ENCODE measurements at regions not wholly inside any gene's neighbourhood (a gene's known extent, or its start where the extent isn't known, plus 50 kb on each side); places are given as distances from the start of the nearest gene placed in this dataset.
"Not testable (repeated sequence)": the region's sequence is repeated elsewhere in the genome, so short reads cannot be mapped to it uniquely, and the experiment has no call there.

- no peak for FAIRE-seq
These were observed 277.1 kb upstream of the PRKX start for GRCh38 chrX:3990569-3990968.

GRCh38 chrX:3972104-3972858 is 258.8 kb upstream of the PRKX start:
- FAIRE-seq, result not testable (repeated sequence)

GRCh38 chrX:3968749-3969148 is 255.3 kb upstream of the PRKX start:
- no peak for FAIRE-seq

- FAIRE-seq, result no peak
These were observed 250.5 kb upstream of the PRKX start for GRCh38 chrX:3963980-3964379.

GRCh38 chrX:3962511-3963311 is 249.3 kb upstream of the PRKX start:
- FAIRE-seq, result peak; percentile 30

- FAIRE-seq, result no peak
These were observed 247.5 kb upstream of the PRKX start for GRCh38 chrX:3960952-3961351.

- FAIRE-seq, result no peak
These were observed 238.4 kb upstream of the PRKX start for GRCh38 chrX:3951859-3952258.

GRCh38 chrX:3950373-3950772 is 236.9 kb upstream of the PRKX start:
- FAIRE-seq, result no peak

GRCh38 chrX:3943965-3944364 is 230.5 kb upstream of the PRKX start:
- FAIRE-seq, result no peak

- peak; percentile 66 for FAIRE-seq
These were observed 226.7 kb upstream of the PRKX start for GRCh38 chrX:3940000-3940610.

GRCh38 chrX:3938587-3938986 is 225.1 kb upstream of the PRKX start:
- FAIRE-seq, result no peak

- not testable (repeated sequence) for FAIRE-seq
These were observed 221.7 kb upstream of the PRKX start for GRCh38 chrX:3935196-3935595.

- not testable (repeated sequence) for FAIRE-seq
These were observed 207.1 kb upstream of the PRKX start for GRCh38 chrX:3920424-3921017.

- not testable (repeated sequence) for FAIRE-seq
These were observed 206.4 kb upstream of the PRKX start for GRCh38 chrX:3919668-3920423.

- FAIRE-seq, result not testable (repeated sequence)
These were observed 201.4 kb upstream of the PRKX start for GRCh38 chrX:3914813-3915212.

- not testable (repeated sequence) for FAIRE-seq
These were observed 200.6 kb upstream of the PRKX start for GRCh38 chrX:3914059-3914458.

GRCh38 chrX:3911012-3911411 is 197.6 kb upstream of the PRKX start:
- not testable (repeated sequence) for FAIRE-seq

- FAIRE-seq, result not testable (repeated sequence)
These were observed 197.2 kb upstream of the PRKX start for GRCh38 chrX:3910611-3911010.

GRCh38 chrX:3905522-3906258 is 192.2 kb upstream of the PRKX start:
- FAIRE-seq, result not testable (repeated sequence)

GRCh38 chrX:3902222-3902621 is 188.8 kb upstream of the PRKX start:
- FAIRE-seq, result not testable (repeated sequence)

- not testable (repeated sequence) for FAIRE-seq
These were observed 183.3 kb upstream of the PRKX start for GRCh38 chrX:3896755-3897154.

GRCh38 chrX:3882553-3882920 is 169.1 kb upstream of the PRKX start:
- FAIRE-seq, result not testable (repeated sequence)

Data from G401.6 (cell line).